Panc1 (cell line): ENCODE measurements at regions not wholly inside any gene's neighbourhood (a gene's known extent, or its start where the extent isn't known, plus 50 kb on each side); places are given as distances from the start of the nearest gene placed in this dataset.

ENCODE experiments used
- CTCF ChIP-seq: fragments of 450-650 bp; IDR thresholded peaks from 2 replicates; pipeline ENCODE4 v1.5.1; 2017; ENCODE audit warnings: mild to moderate bottlenecking
- POLR2AphosphoS5 ChIP-seq: IDR thresholded peaks from 2 replicates; pipeline ENCODE4 v1.6.1; 2012; ENCODE audit warnings: mild to moderate bottlenecking, low read depth, low read length, moderate library complexity
- SIN3A ChIP-seq: IDR thresholded peaks from 2 replicates; pipeline ENCODE4 v1.6.1; 2012; ENCODE audit warnings: low read depth, mild to moderate bottlenecking, low read length, moderate library complexity, borderline replicate concordance; ENCODE audit not compliant: insufficient read depth

DNA sequence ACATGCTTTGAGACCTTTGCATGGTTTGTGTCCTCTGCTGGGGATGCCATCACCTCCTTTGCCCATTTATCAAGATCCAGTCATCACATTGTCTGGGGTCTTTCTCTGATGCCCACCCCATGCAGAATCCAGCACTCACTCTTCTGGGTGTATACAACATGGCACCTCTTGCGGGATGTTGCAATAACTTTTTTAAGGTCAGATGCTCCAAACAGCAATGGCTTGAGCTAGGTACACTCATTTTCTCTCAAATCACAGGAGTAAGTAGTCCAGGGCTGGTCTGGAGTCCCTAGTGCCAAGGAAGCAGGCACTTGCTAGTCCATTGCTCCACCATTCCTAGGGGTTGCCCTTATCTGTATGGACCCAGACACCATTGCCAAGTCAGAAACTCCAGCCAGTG lies 196.6 kb upstream of the KCNG1 start:
- no peak for TF ChIP-seq CTCF
- TF ChIP-seq POLR2AphosphoS5 = no peak
- no peak for TF ChIP-seq SIN3A
